ENCODE measurements at regions not wholly inside any gene's neighbourhood (a gene's known extent, or its start where the extent isn't known, plus 50 kb on each side); places are given as distances from the start of the nearest gene placed in this dataset.

- H3K4me1 Mint-ChIP-seq, result peaks cover 11% of the 10 kb centered on the region
Measured at GRCh38 chr1:58065520-58065919, 481.0 kb downstream of the OMA1 start.

GRCh38 chr1:58064166-58064565 lies 482.4 kb downstream of the OMA1 start:
- no peak overlapping the region for H3K4me3 Mint-ChIP-seq
- 33 to 89% methylated on average over 1 to 8 of the region's 8 CpGs for WGBS, 2 experiments (ENCODE audit: insufficient coverage in 1 of 2, insufficient read length in 1 of 2)

More at GRCh38 chr1:58065520-58065919, 481.0 kb downstream of the OMA1 start:
- DNase-seq, result peak; percentile 78
- 92 to 94% methylated on average over 3 to 6 of the region's 6 CpGs for WGBS, 2 experiments (ENCODE audit: insufficient coverage in 1 of 2, insufficient read length in 1 of 2)
- Mint-ChIP-seq H3K27me3 (ENCODE audit: insufficient read depth) (peaks cover 2% of the 10 kb centered on the region), H3K4me3 (no peak overlapping the region), H3K36me3 (ENCODE audit: low read depth) (no peaks in the 10 kb centered on the region), H3K9me3 (no peaks in the 10 kb centered on the region), H3K27ac (peak overlapping the region; percentile 62)
- Histone ChIP-seq H3K9ac (ENCODE audit: extremely low read depth, low read length, poor library complexity, severe bottlenecking) (no peak overlapping the region), H3K4me3 (ENCODE audit: low read length) (no peak overlapping the region), H3K4me1 (ENCODE audit: control insufficient read depth, insufficient read depth, low read length) (no peaks in the 10 kb centered on the region), H3K36me3 (ENCODE audit: control insufficient read depth, insufficient read depth, low read length) (no peaks in the 10 kb centered on the region), H3K9me3 (ENCODE audit: control insufficient read depth, low read length) (no peaks in the 10 kb centered on the region), H3K27ac (ENCODE audit: low read depth, low read length) (no peak overlapping the region), H3K27me3 (ENCODE audit: control insufficient read depth, insufficient read depth, low read length, poor library complexity, severe bottlenecking) (no peaks in the 10 kb centered on the region)
- peak; percentile 73 for TF ChIP-seq CTCF (conservative IDR thresholded peaks at IDR 0.05)

GRCh38 chr1:58063095-58063494 lies 483.4 kb downstream of the OMA1 start:
- DNase-seq, result no peak
- Mint-ChIP-seq H3K4me1 (peaks cover 11% of the 10 kb centered on the region), H3K4me3 (no peak overlapping the region), H3K27ac (no peak overlapping the region), H3K9me3 (no peaks in the 10 kb centered on the region), H3K36me3 (ENCODE audit: low read depth) (no peaks in the 10 kb centered on the region), H3K27me3 (ENCODE audit: insufficient read depth) (peaks cover 5% of the 10 kb centered on the region)
- TF ChIP-seq CTCF (conservative IDR thresholded peaks at IDR 0.05), result no peak
- H3K4me3 ChIP-seq (ENCODE audit: low read length), result no peak overlapping the region
- no peak overlapping the region for H3K27ac ChIP-seq (ENCODE audit: low read depth, low read length)
- WGBS, 2 experiments (ENCODE audit: insufficient coverage in 1 of 2, insufficient read length in 1 of 2), result 83 to 92% methylated on average over 2 to 4 of the region's 4 CpGs
- no peaks in the 10 kb centered on the region for H3K27me3 ChIP-seq (ENCODE audit: control insufficient read depth, insufficient read depth, low read length, poor library complexity, severe bottlenecking)
- H3K9ac ChIP-seq (ENCODE audit: extremely low read depth, low read length, poor library complexity, severe bottlenecking), result no peak overlapping the region
- H3K9me3 ChIP-seq (ENCODE audit: control insufficient read depth, low read length), result no peaks in the 10 kb centered on the region
- H3K36me3 ChIP-seq (ENCODE audit: control insufficient read depth, insufficient read depth, low read length), result no peaks in the 10 kb centered on the region
- H3K4me1 ChIP-seq (ENCODE audit: control insufficient read depth, insufficient read depth, low read length), result no peaks in the 10 kb centered on the region

More at GRCh38 chr1:58064166-58064565, 482.4 kb downstream of the OMA1 start:
- Mint-ChIP-seq H3K36me3 (ENCODE audit: low read depth) (no peaks in the 10 kb centered on the region), H3K4me1 (peaks cover 11% of the 10 kb centered on the region), H3K27me3 (ENCODE audit: insufficient read depth) (peaks cover 5% of the 10 kb centered on the region), H3K27ac (no peak overlapping the region), H3K9me3 (no peaks in the 10 kb centered on the region)
- no peaks in the 10 kb centered on the region for H3K4me1 ChIP-seq (ENCODE audit: control insufficient read depth, insufficient read depth, low read length)
- H3K9me3 ChIP-seq (ENCODE audit: control insufficient read depth, low read length), result no peaks in the 10 kb centered on the region
- no peak overlapping the region for H3K4me3 ChIP-seq (ENCODE audit: low read length)
- H3K9ac ChIP-seq (ENCODE audit: extremely low read depth, low read length, poor library complexity, severe bottlenecking), result no peak overlapping the region
- no peaks in the 10 kb centered on the region for H3K27me3 ChIP-seq (ENCODE audit: control insufficient read depth, insufficient read depth, low read length, poor library complexity, severe bottlenecking)
- TF ChIP-seq CTCF (conservative IDR thresholded peaks at IDR 0.05), result peak; percentile 44
- peak; percentile 51 for DNase-seq
- H3K27ac ChIP-seq (ENCODE audit: low read depth, low read length), result no peak overlapping the region
- no peaks in the 10 kb centered on the region for H3K36me3 ChIP-seq (ENCODE audit: control insufficient read depth, insufficient read depth, low read length)
